Body of pancreas (tissue), 4 donors: ENCODE measurements at regions not wholly inside any gene's neighbourhood (a gene's known extent, or its start where the extent isn't known, plus 50 kb on each side); places are given as distances from the start of the nearest gene placed in this dataset.

Experiments used
- CTCF ChIP-seq, 7 experiments: fragments of 450-650 bp in 4 of 7; fragments of 200-600 bp in 3 of 7; sonication (generic) in 3 of 7; IDR thresholded peaks; one replicate each; pipeline ENCODE4 v1.5.1; 2016 to 2019; ENCODE audit warnings: antibody characterized with exemption in 7 of 7
- POLR2A ChIP-seq, 3 donors: fragments of 450-650 bp; IDR thresholded peaks; one replicate each; pipeline ENCODE4 v1.6.1; 2016; ENCODE audit warnings: antibody characterized with exemption in 3 of 3, mild to moderate bottlenecking in 2 of 3

GRCh38 chr9:124139001-124139400 lies 118.7 kb upstream of the NEK6 start:
- TF ChIP-seq CTCF (IDR thresholded peaks at IDR 0.05) (no peak), POLR2A (IDR thresholded peaks at IDR 0.05) (no peak)
